ENCODE measurements at regions not wholly inside any gene's neighbourhood (a gene's known extent, or its start where the extent isn't known, plus 50 kb on each side); places are given as distances from the start of the nearest gene placed in this dataset.

DNA sequence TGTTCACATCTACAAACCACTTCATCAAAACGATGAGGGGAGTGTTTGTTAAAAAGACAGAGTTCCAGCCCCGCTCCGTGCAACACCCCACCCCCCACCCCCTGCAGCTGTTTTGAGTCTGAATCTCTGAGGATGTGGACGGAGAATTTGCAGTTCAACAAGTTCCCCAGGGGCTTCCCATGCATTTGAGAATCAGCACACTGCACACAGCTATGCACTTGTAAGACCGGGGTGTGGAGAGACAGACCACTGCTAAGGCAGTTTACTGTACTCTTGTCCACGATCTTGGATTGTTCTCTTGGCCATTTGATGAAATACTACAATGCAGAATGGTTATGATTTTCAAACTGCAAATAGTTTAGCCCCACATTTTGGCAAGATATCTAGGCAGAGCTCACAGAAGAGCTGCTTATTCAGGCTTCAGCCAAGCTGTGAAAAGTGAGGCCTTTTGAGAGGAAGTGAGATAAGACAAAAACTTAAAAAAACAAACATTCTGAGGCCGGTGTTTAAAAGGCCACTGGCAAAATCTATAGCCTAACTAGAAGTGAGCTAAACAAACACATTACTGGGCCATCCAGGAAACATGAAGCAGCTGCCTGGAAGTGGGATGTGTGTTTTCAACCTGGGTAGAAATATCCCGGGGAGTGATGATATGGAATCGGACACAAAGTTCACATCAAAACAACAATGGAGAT is 308.2 kb upstream of the ADAMTS9 start:
- no peak for DNase-seq (ENCODE audit: low spot score)

DNA sequence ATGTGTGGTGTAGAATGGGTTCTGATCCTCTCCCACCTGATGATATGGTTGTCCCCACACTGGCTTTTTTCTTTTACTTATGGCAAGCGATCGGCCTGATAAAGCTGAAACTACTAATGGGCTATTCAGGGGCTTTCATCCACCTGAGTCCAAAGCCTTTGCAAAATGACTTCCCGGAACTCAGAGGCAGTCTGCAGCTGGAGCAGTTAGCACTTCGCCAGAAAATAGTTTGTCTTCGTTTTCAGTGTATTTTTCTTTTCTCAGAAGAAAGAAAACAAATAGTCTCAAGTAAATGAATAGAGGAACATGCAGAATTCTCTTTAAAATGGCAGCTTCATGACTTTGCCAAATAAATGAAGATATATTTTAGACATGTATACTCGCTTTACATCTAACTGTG is 306.0 kb upstream of the ADAMTS9 start:
- DNase-seq (ENCODE audit: low spot score), result no peak

DNA sequence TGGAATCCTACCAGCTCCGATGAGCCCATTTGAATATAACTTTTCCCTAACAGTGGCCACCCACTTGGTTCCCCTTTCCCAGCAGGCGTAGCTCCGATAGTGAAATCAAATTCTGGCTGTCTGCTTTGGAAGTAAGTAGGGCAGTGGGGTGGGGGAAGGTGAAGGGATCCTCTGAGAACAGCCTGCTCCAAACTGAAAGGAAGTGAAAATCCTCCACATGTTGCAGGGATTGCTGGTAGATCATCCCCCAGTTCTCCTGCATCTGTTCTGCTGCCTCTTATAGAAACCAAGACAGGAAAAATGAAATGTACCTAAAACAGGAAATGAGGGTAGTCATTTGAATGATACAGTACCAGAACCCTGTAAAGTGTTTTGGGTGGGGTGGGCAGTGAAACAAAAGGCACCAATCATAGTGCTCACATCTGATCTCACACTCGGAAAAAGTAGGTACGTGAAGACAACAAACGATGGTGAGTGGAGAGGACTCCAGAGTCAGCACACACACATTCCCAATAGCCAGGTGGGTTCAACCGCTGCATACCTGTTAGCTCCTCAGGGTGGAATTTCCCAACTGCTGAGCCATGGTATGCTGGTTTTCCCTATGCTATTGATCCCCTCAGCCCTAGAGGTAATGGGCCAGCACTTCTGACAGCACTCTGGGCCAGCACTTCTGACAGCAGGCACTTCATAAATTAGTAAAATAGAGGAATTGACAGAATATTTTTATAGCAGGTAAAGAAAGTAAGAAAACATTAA is 304.9 kb upstream of the ADAMTS9 start:
- no peak for DNase-seq (ENCODE audit: low spot score)

DNA sequence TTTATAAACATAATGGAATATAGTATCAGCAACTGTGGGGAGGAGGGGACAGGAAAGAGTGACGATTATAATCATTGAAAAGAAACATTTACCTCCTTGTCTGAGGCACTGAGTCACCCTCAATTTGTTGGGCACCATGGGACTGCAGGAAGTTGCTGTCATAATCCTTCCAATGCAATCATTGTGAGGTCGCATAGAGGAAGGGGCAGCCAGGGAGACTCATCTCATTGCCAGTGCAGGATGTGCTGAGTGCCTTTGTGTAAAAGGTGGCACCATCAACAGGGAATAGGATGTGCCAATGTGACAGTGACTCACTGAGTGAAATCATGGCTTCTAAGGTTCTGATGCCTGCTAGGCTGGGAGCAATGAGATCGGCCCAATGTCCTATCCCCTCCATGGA is 300.4 kb upstream of the ADAMTS9 start:
- no peak for DNase-seq (ENCODE audit: low spot score)

DNA sequence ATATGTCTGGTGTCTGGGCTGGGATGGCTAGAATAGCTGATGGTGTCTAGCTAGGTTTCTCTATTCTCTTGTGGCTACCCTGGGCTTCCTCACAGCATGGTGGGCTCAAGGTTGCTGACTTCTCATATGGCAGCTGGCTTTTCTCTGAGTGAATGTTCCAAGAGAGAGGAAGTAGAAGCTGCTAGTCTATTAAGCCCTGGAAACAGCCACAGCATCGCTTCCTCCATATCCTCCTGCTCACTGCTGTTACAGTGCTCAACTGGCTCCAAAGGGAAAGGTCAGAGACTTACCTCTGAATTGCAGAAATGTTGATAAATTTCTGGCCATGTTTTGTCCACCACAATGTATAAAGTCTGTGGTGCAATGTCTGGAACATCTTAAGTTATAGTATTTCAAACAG is 299.9 kb upstream of the ADAMTS9 start:
- no peak for DNase-seq (ENCODE audit: low spot score)

DNA sequence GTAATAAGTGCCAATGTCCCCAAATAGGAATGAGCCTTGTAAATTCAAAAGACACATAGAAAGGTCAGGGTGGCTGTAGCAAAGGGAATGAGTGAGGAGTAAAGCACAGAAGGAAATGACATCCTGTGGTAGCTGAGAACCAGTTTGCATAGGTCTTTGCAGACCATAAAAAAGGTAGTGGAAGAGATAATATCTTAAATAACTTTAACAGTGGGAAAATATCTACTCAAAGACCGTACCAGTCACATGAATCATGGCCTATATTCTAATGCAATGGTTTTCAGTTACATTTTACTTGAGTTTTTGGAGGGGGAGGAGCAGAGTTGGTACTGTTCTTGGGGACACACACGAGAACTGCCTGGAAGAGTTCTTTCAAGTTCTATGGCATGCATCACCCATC is 297.3 kb upstream of the ADAMTS9 start:
- no peak for DNase-seq (ENCODE audit: low spot score)

DNA sequence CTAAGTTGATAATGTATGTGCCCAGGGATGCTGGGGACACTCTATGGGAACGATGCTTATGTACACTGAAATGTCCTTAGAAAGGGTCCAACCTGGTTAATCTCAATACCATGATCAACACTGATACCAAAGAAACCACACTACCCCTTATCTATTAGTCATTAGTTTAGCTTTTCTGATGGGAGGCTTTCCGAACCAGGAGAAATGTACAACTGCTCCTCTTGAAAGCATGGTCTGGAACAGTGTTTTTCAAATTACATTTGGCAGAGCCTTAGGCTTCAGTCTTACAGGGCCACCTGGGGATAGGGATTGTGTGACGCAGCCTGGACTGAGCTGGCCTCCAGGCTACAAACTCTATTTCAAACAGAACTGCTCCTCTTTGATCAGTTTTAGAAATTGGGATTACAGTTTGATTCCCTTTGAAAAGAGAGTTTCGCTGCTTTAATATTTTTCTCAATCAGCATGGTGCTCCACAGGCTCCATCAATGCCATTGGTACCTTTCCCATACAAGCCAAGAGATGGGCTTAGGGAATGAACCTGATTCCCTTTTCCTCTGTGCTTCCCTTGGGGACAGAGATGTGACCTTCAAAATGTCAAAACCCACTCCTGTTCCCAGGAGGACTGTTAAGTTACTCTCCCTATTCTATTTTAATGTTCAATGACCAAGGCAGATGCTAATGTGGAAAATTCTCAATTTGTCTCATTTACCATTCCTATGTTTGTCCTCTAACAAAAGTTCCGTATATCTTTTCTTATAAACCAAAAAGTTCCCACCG is 296.0 kb upstream of the ADAMTS9 start:
- no peak for DNase-seq (ENCODE audit: low spot score)

DNA sequence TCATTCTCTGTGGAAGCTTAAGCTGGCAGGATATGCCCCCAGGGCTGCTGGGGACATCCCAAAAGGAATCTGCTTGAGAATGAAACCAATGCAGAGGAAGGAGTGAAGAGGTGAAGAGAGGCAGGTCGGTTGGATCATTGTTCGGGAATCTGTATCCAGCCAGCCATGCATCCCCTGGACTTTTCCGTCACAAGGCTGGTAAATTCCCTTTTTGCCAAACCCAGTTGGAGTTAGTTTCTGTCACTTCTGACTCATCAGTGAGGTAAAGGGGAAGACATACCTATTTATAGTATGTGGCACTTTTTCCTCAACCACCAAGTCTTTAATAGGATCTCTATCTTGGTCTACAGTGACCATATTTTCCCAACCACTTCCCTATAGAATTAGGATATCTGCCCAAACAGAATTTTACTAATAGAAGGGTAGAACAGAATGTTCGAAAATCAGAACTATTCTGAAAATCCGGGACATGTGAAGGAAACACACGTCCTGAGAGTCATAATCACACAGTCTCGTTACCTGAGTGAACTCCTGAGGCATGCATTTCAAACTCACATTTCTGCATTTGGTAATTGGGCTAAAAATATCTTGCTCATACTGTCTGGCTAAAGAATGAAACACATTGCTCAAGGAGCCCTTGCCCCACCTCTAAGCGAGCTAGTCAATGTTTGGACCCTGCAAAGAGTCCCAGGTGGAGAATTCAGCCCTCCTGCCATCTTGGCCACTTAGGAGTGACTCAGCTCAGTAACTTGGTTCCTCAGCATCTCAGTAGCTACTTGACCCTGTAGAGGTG is 289.7 kb upstream of the ADAMTS9 start:
- no peak for DNase-seq (ENCODE audit: low spot score)

DNA sequence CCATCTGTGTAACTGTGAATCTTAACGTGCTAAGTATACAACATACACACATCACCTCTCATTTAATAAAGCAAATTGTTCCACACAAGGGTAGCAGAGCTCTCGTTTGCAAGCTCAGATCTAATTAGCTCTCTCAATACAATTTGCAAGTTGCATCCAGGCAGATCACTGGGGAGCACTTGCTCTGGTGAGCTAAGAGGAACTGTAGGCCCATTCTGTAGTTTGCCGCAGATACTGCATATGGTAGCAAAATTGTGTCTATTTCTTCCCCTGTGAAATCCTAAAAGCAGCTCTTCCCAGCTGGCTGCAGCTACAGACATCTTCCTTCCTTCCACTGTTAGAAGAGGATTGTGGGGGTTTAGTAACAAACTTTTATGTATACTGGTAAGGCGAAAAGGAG is 288.7 kb upstream of the ADAMTS9 start:
- no peak for DNase-seq (ENCODE audit: low spot score)

DNA sequence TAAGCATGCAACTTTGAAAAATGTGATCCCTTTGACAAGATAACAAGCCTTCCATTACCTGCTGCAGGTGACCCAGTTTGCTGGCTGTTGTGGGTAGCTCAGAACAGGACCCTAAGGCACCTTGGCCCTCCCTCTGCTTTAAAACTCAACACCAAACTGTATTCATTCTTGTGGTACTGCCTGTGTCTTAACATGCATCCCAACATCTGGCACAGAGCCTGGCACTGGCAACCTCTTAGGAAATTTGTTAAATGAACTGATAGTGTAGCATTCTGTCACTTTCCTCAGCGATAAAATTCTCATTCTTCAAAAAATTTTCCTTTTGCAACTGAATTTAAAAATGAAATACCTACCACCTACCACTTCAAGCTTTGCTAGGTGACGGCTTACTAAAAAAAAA is 287.3 kb upstream of the ADAMTS9 start:
- DNase-seq (ENCODE audit: low spot score), result no peak

DNA sequence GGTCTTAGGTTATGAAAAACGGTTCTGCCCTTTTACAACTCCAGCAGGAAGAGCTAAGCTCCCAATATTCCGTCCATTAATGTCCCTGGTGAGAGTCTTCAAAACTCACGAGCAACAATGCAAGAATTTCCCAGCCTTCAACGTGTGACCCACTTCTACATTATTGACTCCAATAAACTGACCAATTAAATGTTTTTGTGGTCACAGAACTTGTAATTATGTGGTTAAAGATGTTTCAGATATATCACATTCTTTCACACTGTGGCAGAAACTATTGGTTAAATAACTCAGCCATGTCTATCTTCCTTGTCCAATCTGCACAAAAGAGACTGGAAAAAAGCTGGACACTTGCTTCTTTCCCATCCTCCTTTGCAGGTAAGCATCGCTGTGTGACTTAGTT is 286.6 kb upstream of the ADAMTS9 start:
- DNase-seq (ENCODE audit: low spot score), result no peak

DNA sequence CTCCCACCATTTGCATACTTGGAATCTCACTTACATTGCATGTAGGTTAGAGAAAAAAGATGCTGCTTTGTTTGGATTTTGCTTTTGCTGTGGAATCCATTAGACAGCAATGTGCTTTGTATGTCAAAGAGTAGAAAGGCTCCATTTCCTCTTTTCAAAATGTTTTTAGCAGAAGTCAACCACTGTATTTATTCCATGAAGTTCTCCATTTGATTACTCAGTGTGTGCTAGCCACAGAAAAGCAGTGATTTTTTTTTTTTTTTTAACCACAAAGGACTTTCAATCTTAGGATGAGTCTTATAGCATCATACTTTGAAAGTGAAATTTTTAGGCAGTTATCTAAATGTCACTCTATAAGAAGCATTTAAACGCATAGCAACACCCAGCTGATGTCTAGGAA is 285.0 kb upstream of the ADAMTS9 start:
- no peak for DNase-seq (ENCODE audit: low spot score)

DNA sequence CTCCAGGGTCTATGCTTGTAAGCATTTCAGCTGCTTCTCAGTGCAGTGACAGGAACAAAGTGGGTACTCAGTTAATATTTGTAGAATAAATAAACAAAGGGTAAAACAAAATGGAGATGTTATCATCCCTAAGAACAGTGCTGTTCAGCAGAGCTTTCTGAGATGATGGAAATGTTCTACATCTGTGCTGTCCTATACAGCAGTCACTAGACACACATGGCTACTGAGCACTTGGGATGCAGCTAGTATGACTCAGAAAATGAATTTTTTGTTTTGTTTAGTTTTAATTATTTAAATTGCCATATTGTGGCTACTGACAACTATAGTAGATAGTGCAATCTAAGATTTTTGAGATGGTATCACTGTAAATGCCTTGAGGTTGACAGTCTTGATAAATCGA is 283.8 kb upstream of the ADAMTS9 start:
- DNase-seq (ENCODE audit: low spot score), result no peak

DNA sequence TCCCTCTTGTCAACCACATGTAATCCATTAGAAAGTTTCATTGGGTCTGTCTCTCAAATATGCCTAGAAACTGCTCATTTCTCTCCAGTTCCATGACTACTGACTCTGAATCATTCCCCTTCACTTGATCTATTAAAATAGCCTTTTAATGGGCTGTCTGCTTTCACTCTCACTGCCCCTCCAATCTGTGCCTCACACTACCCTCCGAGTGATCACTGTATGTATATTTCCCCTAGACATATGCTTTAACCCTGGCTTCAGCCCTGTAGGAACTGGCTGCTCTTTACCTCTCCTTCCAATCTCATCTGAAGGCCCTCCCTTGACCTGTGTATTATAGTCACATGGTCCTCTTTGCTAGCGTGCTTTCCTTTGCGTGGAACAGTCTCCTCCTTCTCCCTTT is 282.8 kb upstream of the ADAMTS9 start:
- no peak for DNase-seq (ENCODE audit: low spot score)

DNA sequence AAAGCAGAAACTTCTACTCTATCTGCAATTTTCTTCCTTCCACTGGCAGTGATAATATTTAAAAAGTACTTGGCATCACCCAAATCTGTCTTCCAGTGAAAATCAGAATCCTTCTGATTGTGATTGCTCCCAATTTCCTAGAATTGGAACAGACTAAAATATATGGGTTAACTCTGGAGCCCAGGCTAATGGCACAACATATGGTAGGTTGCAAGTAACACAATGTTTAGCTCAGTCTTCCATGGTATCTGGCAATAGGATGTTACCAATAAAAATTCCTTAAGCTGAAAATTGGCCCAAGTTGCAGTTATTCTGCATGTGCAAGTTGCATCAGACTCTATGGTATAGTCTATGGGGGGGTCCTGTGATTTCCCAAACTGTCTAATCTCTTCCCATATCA is 273.5 kb upstream of the ADAMTS9 start:
- no peak for DNase-seq (ENCODE audit: low spot score)

DNA sequence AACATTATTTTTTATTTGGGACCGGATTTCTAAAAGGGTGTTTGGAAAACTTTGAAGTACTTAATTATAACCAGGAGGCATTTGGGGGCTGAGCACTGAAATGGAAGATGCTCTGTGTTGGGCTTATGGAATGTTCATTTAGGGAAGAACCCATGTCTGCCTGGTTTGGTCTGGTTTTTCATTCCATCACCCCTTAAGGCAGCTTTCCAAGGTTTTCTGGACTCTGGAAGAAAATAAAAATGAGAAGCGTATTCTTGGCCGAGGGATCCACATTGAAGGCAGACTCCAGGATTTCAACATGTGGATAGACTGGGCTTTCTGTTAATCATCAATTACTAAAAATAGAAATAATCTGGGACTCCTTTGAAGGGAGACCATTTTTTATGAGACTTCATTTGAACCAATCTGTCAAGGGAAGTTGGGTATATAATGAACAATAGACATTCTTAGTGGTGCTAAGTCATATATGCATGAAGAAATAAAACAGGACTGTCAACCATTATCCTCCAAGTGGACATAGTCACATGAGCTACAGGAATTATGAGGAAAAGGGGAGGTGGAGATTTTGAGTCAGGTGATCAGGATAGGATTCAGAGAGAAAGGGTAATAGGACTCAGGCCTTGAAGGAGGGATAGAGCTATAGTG is 270.5 kb upstream of the ADAMTS9 start:
- no peak for DNase-seq (ENCODE audit: low spot score)

DNA sequence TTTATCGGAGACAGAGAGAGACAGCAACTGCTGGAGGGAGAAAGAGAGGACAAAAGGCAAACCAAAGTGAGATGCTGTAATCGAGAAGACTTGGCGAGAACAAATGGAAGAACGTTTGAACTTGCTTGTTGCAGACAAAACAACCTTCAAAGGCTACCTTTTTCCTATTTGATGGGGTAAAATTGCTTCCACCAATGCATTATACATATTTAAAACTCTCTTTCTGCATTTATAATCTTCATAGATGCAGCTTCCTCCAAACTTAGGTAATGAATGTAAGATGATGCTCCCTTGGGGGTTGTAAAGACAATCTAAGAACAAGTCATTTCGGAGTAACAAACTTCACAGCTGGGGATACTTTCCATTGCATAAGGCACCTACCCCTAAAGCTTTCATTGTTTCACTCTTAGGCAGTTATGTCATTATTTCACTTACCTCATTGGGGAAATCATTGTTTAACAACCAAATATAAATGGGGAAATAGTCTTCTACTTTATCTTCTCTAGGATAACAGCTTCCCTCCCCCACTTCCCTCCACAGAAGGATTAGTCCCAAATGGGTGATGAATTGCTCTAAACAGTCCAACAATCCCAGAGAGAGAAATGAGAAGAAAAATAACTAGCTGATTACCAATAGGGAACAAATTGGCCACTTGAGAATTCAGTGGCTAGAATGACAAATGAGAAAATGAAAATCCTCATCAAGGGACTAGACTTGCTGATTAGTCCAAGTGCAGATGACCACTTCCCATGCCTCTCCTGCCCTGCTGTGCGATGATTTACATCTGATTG is 269.8 kb upstream of the ADAMTS9 start:
- no peak for DNase-seq (ENCODE audit: low spot score)

DNA sequence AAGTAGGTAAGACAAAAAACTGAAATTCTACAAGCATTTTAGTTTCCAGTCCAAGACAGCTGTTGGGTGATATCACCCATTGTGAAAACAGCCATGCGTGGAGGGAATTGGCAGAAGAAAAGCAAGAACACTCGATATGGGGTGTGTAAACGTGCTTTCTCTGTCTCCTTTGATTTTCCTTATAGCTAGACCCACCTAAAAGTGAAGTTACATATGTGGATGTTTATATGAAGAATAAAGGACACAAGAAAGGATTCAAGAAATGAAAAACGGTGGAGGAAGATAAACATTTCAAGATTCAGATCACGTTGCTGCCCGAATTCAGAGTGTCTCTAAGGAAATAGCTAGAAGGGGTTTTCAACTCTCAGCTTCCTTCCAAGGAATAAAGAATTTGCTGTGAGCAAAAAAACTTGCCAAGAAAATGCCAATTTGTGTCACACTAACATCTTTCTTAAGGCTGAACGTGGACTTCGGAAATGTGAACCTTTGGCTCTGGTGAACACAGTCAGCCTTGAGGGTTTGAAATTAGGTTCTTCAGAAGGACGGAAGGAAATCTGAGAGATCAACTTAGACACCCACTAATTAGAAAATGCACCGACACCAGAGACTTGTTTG is 269.0 kb upstream of the ADAMTS9 start:
- DNase-seq (ENCODE audit: low spot score), result no peak

DNA sequence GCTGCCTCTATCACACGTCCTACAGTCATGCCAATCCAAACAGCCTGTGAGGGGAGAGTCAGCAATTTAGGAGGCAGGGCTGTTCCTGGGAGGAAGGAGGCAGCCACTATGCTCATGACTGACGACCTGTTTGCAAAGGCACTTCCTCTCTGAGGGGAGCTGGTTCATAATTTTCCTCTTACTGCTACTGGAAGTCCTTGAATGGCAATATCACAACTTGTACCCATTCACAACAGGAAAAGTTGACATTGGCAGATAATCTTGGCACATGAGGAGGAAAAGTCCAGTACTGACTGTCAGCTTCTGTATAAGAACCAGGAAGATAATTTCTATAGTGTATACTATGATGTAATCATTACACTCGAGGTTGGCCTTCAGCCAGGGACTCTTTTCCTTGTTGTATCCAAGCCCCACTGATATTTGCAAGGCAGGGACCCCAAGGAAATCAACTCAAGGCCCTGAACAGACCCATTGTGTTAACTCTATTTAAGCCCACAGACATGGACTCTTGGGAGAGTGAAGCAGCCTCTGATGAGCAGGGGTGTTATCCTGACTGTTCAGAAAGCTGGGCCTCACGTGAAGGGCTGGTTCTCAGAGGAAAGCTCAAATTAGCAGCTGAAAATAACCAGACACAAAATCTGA is 267.3 kb upstream of the ADAMTS9 start:
- no peak for DNase-seq (ENCODE audit: low spot score)

DNA sequence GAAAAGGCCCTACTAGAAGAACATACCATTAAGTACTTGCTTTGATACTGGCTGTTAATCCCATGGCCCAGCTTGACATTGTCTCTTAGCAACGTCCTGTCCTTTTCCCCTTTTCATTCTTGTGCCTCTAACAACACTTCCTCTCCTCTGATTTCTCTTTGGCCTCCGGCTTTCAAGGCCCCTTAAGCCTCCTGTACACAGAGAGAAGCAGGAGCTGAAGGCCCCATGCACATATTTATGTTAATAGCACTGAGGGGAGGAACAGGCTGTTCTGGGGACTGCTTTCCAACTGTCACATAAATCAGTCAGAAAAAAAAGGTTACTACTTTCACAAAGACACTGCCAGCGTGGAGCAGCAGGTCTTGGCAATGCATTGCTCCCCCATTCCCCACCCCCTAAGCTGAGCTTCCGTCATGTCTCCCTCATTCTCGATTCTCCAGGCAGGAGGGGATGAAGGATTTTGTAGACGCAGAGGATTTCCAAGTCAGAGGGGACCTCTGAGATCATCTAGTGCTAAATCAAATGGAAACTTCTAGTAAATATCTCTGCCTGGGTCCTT is 257.4 kb upstream of the ADAMTS9 start:
- no peak for DNase-seq (ENCODE audit: low spot score)
